Fibroblast of pulmonary artery (primary cell): ENCODE measurements at regions not wholly inside any gene's neighbourhood (a gene's known extent, or its start where the extent isn't known, plus 50 kb on each side); places are given as distances from the start of the nearest gene placed in this dataset.

Experiments
- DNase-seq: peaks from one replicate; pipeline ENCODE4 v3.0.0-alpha.2; 2010; ENCODE audit warnings: low read depth
- H3K4me3 ChIP-seq: replicated peaks from 2 replicates; pipeline ENCODE4 v1.5.1; 2011; ENCODE audit warnings: low read depth, mild to moderate bottlenecking, control low read depth, low read length, moderate library complexity
- TF ChIP-seq, protein P1 (sequence below): IDR thresholded peaks from 2 replicates; pipeline ENCODE4 v1.5.1; 2011; ENCODE audit warnings: mild to moderate bottlenecking, control low read depth, low read length, inconsistent platforms; ENCODE audit errors: missing control alignments

DNA sequence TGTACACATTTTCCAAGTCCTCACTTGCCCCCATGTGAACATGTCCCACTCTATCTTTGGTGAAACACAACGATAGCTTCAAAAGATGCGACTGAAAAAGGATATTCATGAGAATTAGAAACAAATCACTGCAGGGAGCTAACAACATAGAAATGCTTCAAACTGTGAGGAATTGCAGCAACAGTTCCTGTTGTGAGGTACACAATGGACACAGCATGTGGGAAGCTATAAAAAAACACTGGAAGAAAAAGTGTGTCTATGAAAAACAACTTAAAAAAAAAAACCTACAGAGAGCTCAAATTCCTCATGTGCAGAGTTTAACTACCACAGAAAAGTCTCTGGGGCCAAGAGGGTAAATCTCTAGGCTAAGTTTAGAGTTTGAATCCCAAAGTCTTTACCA is 51.6 kb upstream of the BLTP1 start:
- no peak for DNase-seq
- TF ChIP-seq, protein P1, sequence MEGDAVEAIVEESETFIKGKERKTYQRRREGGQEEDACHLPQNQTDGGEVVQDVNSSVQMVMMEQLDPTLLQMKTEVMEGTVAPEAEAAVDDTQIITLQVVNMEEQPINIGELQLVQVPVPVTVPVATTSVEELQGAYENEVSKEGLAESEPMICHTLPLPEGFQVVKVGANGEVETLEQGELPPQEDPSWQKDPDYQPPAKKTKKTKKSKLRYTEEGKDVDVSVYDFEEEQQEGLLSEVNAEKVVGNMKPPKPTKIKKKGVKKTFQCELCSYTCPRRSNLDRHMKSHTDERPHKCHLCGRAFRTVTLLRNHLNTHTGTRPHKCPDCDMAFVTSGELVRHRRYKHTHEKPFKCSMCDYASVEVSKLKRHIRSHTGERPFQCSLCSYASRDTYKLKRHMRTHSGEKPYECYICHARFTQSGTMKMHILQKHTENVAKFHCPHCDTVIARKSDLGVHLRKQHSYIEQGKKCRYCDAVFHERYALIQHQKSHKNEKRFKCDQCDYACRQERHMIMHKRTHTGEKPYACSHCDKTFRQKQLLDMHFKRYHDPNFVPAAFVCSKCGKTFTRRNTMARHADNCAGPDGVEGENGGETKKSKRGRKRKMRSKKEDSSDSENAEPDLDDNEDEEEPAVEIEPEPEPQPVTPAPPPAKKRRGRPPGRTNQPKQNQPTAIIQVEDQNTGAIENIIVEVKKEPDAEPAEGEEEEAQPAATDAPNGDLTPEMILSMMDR = no peak
- no peak overlapping the region for H3K4me3 ChIP-seq

DNA sequence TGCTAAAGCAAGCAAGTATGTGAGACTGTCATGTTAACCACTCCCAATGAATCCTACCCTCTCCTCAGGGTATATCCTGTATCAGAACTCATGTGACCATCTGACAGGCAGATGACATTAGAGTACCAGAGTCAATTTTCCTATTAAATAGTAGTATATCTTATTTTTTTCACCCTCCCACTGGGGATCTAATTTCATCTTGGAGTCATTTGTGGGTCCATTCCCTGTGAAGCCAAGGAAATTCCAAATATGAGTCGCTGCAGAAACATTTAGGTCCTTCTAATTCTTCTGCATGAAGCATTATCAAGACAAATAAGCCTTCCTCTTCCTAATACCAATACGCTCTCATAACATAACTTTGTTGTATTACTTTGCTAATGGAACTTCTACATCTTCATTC is 52.2 kb upstream of the BLTP1 start:
- DNase-seq = peak; percentile 12
- H3K4me3 ChIP-seq = no peak overlapping the region
- TF ChIP-seq, protein P1 = no peak

DNA sequence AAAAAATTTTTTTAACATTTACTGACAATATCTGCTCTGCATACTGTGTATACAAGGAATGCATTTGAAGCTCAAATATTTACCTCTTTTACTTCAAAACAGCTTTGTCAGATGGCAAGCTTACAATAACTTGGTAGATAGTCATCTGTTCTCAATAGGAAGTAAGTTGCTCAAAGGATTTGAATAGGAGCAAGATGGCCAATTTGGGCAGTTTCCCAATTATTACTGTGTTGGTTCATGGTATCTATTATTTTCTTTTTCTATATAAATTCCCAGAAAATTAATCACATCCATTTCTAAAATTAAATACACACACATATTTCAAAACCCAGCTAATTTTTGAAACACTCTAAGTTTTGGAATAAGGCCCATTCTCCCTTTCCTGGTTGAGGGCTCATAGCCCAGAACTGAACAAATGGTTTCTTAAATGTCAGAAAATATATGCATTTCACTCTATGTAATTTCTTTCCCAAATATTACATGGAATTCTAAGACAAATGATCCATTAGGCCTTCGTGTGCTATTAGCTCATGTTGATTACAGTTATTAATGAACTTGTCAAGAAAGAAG is 60.2 kb upstream of the BLTP1 start:
- no peak for DNase-seq
- H3K4me3 ChIP-seq = no peak overlapping the region
- TF ChIP-seq, protein P1 = no peak

DNA sequence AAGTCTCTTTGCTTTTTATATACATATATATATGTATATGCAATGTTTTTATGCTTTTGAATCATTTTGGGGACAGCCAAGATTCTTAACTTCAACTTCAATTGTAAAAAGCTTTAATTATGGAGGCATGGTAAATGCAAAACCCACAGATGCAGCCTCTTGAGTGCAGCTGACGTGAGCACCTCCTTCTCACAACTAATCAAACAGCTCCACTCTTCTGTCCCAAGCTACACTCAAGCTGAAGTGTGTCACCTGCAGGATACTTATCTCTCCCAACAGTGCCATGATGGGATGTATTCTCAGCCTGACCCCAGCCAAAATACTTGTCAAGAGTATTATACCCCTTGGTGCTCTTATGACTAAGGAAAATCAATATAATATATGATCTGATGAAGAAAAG is 60.7 kb upstream of the BLTP1 start:
- TF ChIP-seq, protein P1 = no peak
- DNase-seq = no peak
- H3K4me3 ChIP-seq = no peak overlapping the region

DNA sequence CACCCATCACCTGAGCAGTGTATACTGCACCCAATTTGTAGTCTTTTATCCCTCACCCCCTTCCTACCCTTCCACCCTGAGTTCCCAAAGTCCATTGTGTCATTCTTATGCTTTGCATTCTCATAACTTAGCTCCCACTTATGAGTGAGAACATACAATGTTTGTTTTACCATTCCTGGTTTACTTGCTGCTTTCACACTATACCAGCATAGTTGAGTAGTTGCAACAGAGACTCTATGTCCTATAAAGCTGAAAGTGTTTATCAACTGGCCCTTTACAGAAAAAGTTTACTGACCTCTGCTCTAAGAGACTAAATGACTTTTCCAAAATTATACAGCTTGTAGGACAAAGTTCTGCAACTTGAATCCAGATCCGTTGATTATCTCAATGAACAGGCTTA is 61.1 kb upstream of the BLTP1 start:
- H3K4me3 ChIP-seq = no peak overlapping the region
- no peak for DNase-seq
- TF ChIP-seq, protein P1 = no peak

DNA sequence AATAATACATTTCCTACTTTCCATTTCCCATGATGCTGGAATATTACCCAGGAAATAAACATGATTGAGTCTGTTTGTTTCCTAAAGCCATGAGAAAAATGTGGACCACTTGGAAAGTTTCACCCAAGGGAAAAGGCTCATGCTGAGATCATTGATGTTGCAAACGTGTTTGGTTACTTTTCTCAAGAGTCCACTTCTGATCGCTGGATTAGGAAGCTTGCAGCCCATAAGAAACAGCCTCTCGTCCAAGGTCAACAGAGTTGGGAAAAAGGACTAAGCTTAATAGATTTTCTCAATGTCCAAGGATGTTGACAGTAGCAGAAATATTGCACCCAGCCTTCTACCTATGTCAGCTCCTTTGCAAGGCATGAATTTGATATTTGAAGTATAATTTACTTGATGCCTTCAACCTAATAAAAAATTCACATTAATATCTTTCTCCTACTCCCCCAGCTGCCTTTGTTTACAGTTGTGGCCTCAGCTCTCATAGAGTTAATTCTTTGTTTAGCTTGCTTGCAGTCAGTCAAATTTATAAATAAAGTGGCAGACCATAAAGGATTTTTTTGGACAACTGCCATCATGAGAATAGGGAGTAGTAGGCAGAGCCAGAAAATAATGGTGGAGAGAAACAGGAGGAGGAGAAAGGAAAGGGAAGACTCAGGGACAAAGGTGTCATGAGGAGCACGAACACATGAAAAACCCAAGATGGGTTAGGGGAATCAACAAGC is 65.6 kb upstream of the BLTP1 start:
- DNase-seq = no peak
- no peak overlapping the region for H3K4me3 ChIP-seq
- TF ChIP-seq, protein P1 = no peak

DNA sequence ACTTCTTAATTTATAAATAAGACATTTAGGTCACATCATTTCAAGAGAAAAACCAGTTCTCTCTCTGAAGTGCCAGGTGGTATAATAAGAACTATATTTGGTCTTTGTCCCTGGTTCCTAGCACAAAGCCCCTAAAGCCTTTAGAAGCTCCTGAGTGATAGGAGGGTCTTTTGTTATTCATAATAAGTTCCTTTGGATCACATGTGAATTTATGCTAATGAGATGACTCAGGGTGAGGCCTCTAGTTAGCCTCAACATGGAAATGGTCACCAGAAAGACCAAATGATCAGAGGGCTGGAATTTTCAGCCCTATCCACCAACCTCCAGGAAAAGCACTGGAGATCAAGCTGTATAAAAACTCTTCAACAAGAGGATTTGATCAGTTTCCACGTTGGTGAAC is 68.1 kb upstream of the BLTP1 start:
- no peak for DNase-seq
- TF ChIP-seq, protein P1 = no peak
- no peak overlapping the region for H3K4me3 ChIP-seq
